ENCODE measurements at regions not wholly inside any gene's neighbourhood (a gene's known extent, or its start where the extent isn't known, plus 50 kb on each side); places are given as distances from the start of the nearest gene placed in this dataset.

DNA sequence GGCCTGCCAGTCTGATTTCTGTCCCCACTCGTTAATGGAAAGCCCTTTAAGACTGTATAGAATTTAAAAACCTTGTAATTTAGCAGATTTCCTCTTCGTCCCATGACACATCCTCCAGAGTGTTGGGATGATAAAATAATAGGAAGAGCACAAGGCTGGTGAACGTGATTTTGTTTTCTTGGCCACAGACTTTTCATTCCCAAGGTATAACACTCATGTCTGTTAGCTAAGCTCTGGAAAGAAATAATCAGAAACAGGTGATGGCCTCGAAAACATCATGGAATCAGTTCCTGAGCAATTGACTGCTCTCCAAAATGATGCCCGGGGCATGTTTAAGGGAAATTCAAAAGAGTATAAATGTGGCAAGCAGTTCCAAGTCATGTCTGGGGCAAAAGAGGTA lies 337.8 kb upstream of the TCF4 start:
- TF ChIP-seq, protein P1, sequence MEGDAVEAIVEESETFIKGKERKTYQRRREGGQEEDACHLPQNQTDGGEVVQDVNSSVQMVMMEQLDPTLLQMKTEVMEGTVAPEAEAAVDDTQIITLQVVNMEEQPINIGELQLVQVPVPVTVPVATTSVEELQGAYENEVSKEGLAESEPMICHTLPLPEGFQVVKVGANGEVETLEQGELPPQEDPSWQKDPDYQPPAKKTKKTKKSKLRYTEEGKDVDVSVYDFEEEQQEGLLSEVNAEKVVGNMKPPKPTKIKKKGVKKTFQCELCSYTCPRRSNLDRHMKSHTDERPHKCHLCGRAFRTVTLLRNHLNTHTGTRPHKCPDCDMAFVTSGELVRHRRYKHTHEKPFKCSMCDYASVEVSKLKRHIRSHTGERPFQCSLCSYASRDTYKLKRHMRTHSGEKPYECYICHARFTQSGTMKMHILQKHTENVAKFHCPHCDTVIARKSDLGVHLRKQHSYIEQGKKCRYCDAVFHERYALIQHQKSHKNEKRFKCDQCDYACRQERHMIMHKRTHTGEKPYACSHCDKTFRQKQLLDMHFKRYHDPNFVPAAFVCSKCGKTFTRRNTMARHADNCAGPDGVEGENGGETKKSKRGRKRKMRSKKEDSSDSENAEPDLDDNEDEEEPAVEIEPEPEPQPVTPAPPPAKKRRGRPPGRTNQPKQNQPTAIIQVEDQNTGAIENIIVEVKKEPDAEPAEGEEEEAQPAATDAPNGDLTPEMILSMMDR (IDR thresholded peaks at IDR 0.05): no peak
- no peak for TF ChIP-seq POLR2A (IDR thresholded peaks at IDR 0.05)
- TF ChIP-seq POLR2AphosphoS5 (IDR thresholded peaks at IDR 0.05): no peak
- TF ChIP-seq EP300 (IDR thresholded peaks at IDR 0.05): no peak
